NOMO-1 treated with DMSO at 0.1 percent for 48 hours (cell line): ENCODE measurements at regions not wholly inside any gene's neighbourhood (a gene's known extent, or its start where the extent isn't known, plus 50 kb on each side); places are given as distances from the start of the nearest gene placed in this dataset.
"Not testable (repeated sequence)": the region's sequence is repeated elsewhere in the genome, so short reads cannot be mapped to it uniquely, and the experiment has no call there.

Experiments used
- DNase-seq: peaks from one replicate; lab custom pipeline; 2025; ENCODE audit not compliant: unreplicated experiment; lab: John Stamatoyannopoulos, UW

DNA sequence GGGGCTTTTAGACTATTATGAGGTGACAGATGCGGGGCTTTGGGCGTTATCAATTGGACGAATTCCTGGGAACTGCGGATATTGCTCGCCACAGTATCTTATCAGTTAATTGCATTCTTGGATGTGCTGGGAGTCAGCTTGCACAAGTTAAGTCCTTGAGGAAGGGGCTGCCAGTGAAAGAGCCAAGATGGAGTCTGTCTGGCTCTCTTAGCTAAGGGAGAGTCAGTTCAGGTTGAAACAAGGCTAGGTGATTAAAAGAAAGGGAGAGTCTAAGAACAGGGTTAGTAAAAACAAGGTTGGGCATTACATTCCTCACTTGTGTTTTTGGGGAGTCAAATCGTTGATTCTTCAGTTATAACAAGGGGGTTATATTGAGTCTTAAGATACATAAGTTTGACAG is 162.5 kb upstream of the CCZ1B start:
- not testable (repeated sequence) for DNase-seq

DNA sequence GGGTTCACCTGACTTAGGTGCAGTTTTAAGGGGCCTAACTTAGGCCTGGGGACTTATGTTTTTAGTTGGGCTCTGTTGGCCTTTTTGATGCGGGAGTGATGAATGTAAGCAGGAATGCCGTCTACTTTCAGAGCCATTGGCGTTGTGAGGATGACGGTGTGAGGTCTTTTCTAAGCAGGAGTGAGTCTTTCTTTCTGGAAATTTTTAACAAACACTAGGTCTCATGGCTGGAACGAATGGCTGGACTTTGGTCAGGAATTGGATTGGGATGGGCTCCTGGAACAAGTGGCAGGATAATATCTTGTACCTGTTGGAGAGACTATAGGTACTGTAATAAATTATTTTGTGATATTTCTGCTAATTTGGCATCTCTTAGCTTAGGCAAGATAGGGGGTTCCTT is 163.9 kb upstream of the CCZ1B start:
- DNase-seq = not testable (repeated sequence)

DNA sequence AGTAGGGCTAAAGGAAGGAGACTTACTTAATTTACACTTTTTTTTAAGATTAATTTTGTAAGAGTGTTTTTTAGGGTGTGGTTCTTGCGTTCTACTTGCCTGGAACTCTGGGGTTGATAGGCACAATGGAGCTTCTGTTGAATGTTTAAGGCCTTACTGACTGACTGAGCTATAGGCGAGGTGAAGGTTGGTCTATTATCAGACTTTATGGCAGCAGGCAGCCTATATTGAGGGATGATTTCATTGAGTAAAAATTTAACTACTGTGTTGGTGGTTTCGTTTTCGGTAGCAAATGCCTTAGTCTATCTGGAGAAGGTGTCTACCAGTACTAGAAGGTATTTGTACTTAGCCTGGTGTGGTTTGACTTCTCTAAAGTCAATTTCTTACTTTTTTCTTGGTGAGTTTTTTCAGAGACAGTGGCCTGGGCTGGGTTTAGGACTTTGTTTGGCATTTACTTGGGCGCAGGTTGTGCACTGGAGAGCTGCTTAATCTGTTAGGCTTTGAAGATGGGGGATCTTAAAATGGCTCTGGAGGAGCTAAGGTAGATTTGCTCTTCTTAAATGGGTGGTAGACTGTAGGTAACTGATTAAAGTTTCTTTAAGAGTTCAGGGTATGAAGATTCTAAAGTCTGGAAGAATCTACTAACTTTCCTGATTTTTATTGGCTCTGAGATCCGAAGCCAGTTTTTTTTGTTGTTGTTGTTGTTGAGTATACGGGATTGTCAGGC is 164.5 kb upstream of the CCZ1B start:
- DNase-seq = not testable (repeated sequence)

DNA sequence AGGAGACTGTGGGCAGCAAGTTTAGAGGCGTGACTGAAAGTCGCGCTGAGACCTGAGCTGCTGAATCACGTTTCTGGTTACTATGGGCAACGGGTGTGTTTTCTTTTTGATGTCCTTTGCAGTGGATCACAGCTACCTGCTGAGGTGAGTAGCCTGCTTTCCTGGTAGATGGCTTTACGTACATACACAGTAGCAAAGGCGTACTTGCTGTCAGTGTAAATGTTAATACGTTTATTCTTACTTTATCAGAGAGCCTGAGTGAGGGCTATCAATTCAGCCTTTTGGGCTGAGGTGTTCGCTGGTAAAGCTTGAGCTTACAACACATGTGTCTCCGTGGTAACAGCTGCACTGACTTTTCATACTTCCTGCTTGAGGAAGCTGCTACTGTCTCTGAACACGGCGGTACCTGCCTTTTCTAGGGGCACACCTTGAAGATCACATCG is 165.1 kb upstream of the CCZ1B start:
- not testable (repeated sequence) for DNase-seq

DNA sequence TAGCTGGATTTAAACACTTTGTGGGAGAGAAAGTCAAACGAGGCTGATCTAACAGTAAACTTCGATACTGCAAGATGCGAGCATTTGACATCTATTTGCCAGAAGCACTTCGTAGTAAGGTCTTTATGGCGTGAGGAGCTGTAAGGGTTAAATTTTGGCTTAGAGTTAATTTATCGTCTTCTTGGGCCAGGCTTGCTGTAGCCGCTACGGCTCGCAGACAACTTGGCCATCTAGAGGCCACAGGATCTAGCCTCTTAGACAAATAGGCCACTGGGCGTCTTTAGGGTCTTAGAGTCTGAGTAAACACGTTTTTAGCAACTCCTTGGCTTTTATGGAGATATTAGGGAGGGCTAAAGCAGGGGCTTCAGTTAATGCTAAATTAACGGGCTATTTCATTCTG is 165.6 kb upstream of the CCZ1B start:
- DNase-seq = not testable (repeated sequence)

DNA sequence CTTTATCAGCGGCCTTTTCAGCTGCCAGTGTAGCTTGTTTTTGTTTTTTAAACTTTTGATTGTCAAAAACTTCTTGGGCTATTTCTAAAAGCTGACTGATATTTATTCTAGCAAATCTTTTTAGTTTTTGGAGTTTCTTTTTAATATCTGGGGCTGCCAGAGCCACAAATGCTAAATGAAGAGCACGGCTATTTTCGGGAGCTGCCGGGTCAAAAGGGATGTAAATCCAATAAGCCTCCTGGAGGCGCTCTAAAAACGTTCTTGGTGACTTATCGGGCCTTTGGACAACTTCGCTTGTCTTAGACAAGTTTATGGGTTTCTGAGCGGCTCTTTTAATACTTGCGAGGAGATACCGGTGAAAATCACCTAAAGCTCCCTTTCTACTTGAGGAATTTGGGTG is 166.1 kb upstream of the CCZ1B start:
- not testable (repeated sequence) for DNase-seq

DNA sequence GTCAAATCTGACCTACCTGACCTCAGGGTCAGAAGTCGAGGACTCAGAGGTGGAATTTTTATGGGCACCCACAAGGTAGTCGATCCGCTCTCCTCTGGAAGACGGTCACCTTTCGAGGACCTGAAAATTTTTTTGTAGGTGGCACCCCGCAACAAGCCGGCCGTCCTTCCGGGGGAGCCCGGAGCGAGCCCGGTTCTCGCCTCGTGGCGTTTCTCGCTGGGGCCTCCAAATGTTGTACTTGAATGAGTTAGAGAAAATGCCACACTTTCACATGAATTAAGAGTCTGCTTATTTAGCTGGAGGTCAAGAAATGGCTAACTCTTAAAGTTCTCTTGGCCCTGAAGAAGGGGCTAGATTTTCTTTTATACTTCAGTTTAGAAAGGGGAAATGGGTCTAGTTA is 169.0 kb upstream of the CCZ1B start:
- not testable (repeated sequence) for DNase-seq

DNA sequence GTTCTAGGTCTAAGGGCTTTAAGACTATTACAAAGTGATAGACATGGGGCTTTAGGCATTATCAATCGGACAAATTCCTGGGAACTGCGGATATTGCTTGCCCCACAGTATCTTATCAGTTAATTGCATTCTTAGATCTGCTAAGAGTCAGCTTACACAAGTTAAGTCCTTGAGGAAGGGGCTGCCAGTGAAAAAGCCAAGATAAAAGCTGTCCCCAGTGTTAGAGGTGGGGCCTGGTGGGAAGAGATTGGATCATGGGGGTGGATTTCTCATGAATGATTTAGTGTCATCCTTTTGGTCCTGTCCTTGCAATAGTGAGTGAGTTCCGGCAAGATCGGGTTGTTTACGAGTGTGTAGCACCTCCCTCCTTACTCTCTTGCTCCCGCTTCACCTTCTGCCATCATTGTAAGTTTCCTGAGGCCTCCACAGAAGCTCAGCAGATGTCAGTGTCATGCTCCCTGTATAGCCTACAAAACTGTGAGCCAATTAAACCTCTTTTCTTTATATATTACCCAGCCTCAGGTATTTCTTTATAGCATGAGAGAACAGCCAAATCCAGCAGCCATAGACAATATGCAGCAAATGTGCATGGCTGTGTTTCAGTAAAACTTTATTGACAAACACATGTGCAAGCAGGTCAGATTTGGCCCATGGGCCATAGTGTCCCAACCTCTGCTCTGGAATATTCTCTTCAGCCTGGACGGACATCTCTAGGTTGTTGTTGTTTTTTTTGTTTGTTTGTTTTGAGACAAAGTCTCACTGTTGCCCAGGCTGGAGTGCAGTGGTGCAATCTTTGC is 169.6 kb upstream of the CCZ1B start:
- not testable (repeated sequence) for DNase-seq

DNA sequence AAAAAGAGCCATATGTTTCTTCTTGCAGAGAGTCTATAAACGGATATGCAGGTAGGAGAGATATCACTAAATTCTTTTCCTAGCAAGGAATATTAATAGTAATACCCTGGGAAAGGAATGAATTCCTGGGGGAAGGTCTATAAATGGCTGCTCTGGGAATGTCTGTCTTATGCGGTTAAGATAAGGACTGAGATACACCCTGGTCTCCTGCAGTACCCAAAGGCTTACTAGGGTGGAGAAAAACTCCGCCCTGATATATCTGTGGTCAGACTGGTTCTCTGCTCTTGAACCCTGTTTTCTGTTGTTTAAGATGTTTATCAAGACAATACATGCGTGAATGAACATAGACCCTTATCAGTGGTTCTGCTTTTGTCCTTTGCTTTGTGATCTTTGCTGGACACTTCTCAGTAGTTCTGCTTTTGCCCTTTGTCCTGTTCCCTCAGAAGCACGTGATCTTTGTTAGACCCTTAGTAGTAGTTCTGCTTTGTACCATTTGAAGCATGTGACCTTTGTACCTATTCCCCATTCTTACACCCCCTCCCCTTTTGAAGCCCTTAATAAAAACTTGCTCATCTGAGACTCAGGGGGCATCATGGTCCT is 173.1 kb upstream of the CCZ1B start:
- DNase-seq = not testable (repeated sequence)

DNA sequence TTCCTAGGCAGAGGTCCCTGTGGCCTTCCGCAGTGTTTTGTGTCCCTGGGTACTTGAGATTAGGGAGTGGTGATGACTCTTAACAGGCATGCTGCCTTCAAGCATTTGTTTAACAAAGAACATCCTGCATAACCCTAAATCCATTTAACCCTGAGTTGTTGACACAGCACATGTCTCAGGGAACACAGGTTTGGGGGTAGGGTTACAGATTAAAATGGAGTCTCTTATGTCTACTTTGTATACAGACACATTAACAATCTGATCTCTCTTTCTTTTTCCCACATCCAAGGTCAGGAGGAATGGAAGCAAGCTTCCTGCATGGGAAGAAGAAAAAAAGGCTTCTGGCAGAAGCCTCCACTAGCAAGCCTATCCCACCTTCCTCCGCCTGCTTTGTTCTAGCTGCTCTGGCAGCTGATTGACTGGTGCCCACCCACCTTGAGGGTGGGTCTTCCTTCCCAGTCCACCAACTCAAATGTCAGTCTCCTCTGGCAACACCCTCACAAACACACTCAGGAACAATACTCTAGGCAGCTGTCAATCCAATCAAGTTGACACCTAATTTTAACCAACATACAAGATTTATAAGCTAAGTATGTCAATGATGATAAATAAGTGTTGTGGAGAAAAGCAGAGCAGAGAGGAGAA is 176.5 kb upstream of the CCZ1B start:
- DNase-seq = no peak

DNA sequence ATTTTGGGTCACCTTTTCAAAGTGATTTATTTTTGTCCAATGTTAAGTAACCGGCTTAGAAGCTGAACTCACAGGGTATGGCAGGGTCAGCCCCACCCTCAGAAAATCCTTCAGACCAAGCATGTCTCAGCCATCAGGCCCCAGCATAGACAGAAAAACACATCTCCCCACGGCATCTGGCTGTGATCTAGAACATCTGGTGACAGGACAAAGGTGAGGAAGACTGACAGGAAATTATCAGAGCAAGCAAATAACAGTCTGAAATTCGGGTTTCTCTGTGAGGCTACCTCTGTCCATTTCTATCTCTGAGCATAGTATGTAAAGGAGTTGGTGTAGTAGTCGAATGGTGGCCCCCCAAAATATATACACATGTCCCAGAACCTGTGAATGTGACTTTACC is 177.0 kb upstream of the C1GALT1 start:
- DNase-seq = no peak

DNA sequence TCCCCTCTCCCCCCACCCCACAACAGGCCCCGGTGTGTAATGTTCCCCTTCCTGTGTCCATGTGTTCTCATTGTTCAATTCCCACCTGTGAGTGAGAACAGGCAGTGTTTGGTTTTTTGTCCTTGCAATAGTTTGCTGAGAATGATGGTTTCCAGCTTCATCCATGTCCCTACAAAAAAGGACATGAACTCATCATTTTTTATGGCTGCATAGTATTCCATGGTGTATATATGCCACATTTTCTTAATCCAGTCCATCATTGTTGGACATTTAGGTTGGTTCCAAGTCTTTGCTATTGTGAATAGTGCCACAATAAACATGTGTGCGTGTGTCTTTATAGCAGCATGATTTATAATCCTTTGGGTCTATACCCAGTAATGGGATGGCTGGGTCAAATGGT is 176.4 kb upstream of the C1GALT1 start:
- DNase-seq = not testable (repeated sequence)

DNA sequence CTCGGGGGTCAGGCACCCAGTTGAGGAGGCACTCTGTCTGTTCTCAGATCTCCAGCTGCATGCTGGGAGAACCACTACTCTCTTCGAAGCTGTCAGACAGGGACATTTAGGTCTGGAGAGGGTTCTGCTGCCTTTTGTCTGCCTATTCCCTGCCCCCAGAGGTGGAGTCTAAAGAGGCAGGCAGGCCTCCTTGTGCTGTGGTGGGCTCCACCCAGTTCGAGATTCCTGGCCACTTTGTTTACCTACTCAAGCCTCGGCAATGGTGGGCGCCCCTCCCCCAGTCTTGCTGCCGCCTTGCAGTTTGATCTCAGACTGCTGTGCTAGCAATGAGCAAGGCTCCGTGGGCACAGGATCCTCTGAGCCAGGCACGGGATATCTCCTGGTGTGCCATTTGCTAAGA is 171.1 kb upstream of the C1GALT1 start:
- not testable (repeated sequence) for DNase-seq

DNA sequence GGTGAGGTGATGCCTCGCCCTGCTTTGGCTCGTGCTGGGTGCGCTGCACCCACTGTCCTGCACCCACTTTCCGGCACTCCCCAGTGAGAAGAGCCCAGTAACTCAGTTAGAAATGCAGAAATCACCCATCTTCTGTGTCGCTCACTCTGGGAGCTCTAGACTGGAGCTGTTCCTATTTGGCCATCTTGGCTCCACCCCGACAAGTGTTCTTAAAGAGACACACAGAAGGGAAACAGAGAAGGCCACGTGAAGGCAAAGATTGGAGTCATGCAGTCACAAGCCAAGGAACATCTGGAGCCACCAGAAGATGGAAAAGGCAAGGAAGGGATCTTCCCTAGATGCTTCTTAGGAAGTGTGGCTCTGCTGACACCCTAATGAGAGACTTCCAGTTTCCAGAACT is 170.6 kb upstream of the C1GALT1 start:
- not testable (repeated sequence) for DNase-seq

DNA sequence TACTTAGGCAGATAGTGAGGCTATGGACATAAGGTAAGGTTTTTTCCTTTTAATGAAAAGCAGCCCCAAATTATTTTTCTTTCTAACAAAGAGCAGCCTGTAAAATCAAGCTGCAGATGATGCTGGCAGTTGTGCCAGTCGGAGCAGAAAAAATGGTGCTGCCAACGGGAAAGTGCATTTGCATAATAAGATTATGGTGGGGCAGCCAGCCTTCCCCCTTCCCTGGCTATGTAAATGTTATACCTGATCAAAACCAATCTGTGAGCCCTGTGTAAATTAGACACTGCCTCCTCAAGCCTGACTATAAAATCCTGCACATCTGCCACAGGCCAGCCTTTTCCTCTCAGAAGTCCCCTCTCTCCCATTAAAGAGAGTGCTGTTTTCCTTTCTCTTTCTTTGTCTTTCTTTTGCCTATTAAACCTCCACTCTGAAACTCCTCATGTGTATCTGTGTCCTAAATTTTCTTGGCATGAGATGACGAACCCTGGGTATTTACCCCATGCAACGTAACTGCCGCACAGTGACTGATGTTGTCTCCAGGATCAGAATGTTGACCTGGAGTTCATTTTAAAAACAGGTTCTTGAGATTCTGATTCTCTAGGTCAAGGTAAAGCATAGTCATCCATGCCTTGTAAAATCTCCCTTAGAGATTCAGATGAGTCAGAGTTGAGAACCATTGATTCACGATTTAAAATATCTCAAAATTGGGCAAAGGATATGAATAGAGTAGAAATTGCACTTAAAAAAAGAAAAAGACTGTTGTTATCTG is 167.3 kb upstream of the C1GALT1 start:
- no peak for DNase-seq

DNA sequence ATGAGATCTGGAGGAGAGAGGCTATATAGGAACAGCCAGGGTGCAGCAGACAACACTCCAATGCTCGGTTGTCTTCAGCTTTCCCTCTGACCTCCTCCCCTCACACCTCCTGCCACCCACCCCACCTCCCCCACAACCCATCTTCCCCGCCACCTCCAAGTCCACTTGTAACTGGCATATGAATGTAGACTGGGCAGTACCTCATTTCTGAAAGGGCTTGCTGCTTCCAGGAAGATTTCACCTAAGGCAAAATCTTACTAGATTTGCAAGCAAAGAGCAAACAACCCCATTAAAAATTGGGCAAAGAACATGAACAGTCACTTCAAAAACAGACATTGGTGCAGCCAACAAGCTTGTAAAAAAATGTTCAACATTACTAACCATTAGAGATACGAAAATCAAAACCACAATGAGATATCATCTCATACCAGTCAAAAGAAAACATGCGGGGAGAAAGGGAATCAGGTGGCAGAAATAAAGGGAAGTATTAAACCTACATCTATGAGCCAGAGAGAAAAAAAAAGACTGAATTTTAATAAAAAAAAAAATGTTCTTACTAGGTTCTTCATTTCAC is 164.6 kb upstream of the C1GALT1 start:
- DNase-seq = no peak

DNA sequence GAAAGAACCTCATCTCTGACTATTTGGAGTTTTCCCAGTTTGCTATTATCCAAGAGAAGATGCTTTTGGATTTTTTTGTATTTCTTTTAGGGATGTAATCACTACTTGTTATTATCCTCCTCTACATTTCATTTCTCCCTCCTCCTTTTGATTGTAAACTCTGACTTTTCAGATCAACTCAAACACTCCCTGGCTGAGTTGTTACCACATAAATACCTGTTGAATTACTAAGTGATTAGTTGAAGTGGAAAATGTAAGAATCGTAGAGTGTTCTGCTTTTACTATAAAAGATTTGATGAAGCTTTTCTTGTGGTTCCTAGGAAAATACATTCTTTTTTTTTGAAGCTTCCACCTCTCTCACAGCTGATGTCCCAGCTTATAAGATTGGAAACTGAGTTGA is 164.1 kb upstream of the C1GALT1 start:
- DNase-seq = no peak

DNA sequence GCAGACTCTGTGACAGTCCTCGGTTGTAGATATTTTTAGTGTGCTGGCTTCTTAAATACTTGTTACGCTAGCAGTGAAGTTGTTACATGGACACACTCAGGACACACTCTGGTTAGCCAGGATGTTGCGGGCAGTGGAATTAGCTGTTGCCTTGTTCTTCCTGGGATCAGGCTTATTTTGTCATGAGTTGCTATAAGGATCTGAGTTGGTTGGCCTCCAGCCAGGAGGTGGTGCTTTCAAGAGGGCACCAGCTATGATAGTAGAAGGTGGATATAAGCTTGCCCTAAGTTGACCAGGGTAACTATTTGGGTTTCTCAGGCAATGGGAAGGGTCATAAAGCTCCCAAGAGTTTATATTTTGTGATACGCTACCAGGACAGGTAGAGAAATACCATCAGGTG is 150.1 kb upstream of the C1GALT1 start:
- no peak for DNase-seq

DNA sequence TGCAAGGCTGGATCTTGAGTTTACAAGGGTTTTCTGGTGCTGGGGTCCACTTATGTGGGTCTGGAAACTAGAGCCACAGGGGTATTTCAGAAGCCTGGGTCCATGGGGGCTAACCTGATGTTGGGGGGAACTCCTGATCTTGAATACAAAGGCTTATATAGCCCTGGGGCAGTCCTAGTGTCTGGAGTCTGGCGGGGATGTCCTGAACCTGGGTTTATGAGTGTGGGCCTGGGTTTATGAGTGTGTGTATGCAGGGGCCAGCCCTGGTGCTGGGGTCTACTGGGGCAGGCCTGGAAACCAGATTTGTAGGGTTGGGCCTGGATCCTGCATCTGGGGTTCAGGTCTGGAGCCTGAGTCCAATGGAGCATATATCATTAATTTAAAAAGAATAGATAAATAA is 146.5 kb upstream of the C1GALT1 start:
- DNase-seq = no peak

DNA sequence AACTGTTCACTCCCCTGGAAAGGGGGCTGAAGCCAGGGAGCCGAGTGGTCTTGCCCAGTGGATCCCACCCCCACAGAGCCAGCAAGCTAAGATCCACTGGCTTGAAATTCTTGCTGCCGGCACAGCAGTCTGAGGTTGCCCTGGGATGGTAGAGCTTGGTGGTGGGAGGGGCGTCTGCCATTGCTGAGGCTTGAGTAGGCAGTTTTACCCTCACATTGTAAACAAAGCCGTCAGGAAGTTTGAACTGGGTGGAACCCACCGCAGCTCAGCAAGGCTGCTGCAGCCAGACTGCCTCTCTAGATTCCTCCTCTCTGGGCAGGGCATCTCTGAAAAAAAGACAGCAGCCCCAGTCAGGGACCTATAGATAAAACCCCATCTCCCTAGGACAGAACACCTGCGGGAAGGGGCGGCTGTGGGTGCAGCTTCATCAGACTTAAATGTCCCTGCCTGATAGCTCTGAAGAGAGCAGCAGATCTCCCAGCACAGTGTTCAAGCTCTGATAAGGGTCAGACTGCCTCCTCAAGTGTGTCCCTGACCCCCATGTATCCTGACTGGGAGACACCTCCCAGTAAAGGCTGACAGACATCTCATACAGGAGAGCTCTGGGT is 140.0 kb upstream of the C1GALT1 start:
- not testable (repeated sequence) for DNase-seq
